Activated CD8-positive, alpha-beta memory T cell treated with anti-CD3 and anti-CD28 coated beads, Interleukin-2, amount 10 ng/mL, durations not matched to agents 7 days and 5 days (primary cell): ENCODE measurements at regions not wholly inside any gene's neighbourhood (a gene's known extent, or its start where the extent isn't known, plus 50 kb on each side); places are given as distances from the start of the nearest gene placed in this dataset.

Experiments
- ATAC-seq: fragments of 150-1000 bp; cut with Tn5 transposase; one replicate; pipeline ENCODE4 v1.10.0; 2021; ENCODE audit warnings: moderate library complexity
- CTCF ChIA-PET: fragments of 350-600 bp; sonication (Branson Sonifier 250); formaldehyde crosslinking; loops from one replicate; lab custom pipeline; 2021; ENCODE audit warnings: antibody characterized with exemption; lab: Charles Lee
- DNase-seq: peaks from one replicate; pipeline ENCODE4 v3.0.0-alpha.2; 2020
- H3K27ac Mint-ChIP-seq: one replicate; pipeline ENCODE4 v1.8.0; 2021; ENCODE audit warnings: mild to moderate bottlenecking, mixed read lengths
- H3K27me3 Mint-ChIP-seq: one replicate; pipeline ENCODE4 v1.8.0; 2021; ENCODE audit warnings: mixed read lengths
- H3K36me3 Mint-ChIP-seq: one replicate; pipeline ENCODE4 v1.8.0; 2021; ENCODE audit warnings: mild to moderate bottlenecking, mixed read lengths
- H3K4me1 Mint-ChIP-seq: one replicate; pipeline ENCODE4 v1.8.0; 2021; ENCODE audit warnings: mixed read lengths
- H3K4me3 Mint-ChIP-seq: one replicate; pipeline ENCODE4 v1.8.0; 2021; ENCODE audit warnings: mild to moderate bottlenecking, moderate library complexity, mixed read lengths
- H3K9me3 Mint-ChIP-seq: one replicate; pipeline ENCODE4 v1.8.0; 2022; ENCODE audit warnings: low read depth, mixed read lengths

DNA sequence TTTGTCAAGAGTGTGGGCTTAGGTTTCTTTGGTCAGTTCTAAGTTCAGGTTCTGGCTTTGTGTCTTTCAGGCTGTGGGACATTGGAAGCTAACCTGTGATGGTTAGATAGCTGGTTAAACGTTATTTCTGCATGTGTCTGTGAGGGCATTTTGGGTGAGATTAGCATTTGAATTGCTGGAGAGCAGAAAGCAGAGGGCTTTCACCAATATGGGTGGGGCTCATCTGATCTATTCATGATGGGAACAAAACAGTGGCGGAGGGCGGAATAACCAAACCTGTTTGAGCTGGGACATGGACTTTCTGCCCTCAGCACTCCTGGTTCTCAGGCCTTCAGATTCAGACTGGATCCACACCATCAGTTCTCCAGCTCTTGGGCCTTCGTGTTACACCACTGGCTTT, 195.4 kb downstream of the KLF13 start:
- Mint-ChIP-seq H3K36me3 (no peaks in the 10 kb centered on the region), H3K9me3 (no peaks in the 10 kb centered on the region), H3K27me3 (no peaks in the 10 kb centered on the region), H3K4me1 (no peaks in the 10 kb centered on the region), H3K4me3 (no peak overlapping the region), H3K27ac (no peak overlapping the region)
- DNase-seq: no peak
- CTCF ChIA-PET: no interaction called here
- ATAC-seq: no peak

DNA sequence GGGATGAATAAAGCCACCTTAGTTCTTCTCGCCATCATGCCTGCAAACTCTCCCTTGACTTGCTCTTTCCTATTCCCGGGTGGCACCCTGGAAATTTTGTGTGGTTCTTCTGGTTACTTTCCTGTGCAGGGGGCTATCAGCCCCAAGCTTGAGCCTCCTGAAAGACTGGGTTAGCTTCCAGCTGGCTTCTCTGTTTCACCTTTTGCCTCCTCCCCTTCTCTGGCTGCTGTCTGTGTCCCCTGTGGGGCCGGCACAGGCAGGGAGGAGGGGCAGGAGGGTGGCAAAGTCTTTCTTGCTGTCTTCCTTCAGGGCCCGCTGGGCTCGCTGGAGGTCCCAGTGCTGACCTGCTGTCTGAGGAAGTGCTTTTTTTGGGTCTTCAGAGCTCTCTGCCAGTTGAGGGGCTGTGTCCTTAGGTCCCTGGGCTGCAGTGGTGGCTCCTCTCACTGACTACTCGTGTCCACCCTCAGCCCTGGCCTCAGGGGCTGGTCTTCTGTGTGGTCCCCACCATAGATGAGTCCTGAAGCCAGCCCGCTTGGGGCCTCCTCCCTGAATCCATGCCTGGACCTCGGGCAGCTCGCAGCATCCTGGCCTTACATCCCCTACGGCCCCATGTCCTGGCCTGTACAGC, 196.5 kb downstream of the KLF13 start:
- CTCF ChIA-PET: no interaction called here
- no peaks in the 10 kb centered on the region for H3K9me3 Mint-ChIP-seq
- ATAC-seq: no peak
- no peaks in the 10 kb centered on the region for H3K36me3 Mint-ChIP-seq
- H3K4me3 Mint-ChIP-seq: no peak overlapping the region
- no peak for DNase-seq
- H3K27me3 Mint-ChIP-seq: no peaks in the 10 kb centered on the region
- H3K4me1 Mint-ChIP-seq: no peaks in the 10 kb centered on the region
- H3K27ac Mint-ChIP-seq: no peak overlapping the region

DNA sequence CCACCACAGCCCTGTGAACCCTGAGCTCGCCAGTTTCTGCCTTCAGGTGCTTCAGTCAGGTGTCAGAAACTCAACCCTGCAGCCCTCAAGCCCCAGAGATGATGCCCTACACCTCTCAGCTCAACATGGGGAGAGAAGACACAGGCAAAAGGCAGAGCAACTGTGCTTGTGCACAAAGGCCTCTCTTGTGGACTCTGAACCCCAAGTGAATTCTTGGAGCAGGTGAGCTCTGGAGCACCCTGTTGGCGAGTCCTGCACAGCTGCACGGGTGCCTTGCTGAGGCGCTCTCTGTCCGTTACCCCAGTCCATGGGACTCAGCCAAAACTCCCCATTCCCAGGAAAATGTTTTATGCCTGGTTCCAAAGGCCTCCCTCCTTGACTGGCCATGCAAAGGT, 197.0 kb downstream of the KLF13 start:
- CTCF ChIA-PET: no interaction called here
- no peak overlapping the region for H3K27ac Mint-ChIP-seq
- no peaks in the 10 kb centered on the region for H3K4me1 Mint-ChIP-seq
- no peaks in the 10 kb centered on the region for H3K27me3 Mint-ChIP-seq
- no peaks in the 10 kb centered on the region for H3K9me3 Mint-ChIP-seq
- no peak for ATAC-seq
- no peak for DNase-seq
- no peaks in the 10 kb centered on the region for H3K36me3 Mint-ChIP-seq
- no peak overlapping the region for H3K4me3 Mint-ChIP-seq

DNA sequence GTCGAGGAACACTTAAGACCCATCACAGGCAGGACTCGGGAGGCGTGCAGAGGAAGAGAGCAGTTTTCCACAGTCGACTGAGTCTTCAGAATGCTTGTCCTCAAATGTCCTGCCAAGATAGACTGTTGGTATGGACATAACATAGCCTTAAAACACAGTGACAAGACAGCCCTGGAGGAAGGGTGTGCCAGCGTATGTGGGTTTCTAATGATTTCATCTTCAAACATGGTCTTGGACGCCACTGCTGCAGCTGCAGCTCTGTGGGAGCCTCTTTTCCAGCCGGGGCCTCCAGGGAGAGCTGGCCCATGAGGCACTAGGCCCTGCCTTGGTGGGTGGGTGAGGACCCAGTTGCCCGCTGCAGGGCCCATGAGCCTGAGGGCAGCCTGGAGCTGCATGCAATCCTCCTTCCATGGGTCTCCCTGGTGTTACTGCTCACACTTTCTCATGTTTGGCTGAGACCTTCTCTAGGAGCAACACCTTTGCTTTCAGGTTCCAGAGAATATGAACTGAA, 198.6 kb downstream of the KLF13 start:
- H3K27me3 Mint-ChIP-seq: peaks cover 5% of the 10 kb centered on the region
- CTCF ChIA-PET: no interaction called here
- no peak for ATAC-seq
- DNase-seq: no peak
- no peaks in the 10 kb centered on the region for H3K4me1 Mint-ChIP-seq
- no peak overlapping the region for H3K27ac Mint-ChIP-seq
- H3K36me3 Mint-ChIP-seq: no peaks in the 10 kb centered on the region
- no peak overlapping the region for H3K4me3 Mint-ChIP-seq
- H3K9me3 Mint-ChIP-seq: no peaks in the 10 kb centered on the region

DNA sequence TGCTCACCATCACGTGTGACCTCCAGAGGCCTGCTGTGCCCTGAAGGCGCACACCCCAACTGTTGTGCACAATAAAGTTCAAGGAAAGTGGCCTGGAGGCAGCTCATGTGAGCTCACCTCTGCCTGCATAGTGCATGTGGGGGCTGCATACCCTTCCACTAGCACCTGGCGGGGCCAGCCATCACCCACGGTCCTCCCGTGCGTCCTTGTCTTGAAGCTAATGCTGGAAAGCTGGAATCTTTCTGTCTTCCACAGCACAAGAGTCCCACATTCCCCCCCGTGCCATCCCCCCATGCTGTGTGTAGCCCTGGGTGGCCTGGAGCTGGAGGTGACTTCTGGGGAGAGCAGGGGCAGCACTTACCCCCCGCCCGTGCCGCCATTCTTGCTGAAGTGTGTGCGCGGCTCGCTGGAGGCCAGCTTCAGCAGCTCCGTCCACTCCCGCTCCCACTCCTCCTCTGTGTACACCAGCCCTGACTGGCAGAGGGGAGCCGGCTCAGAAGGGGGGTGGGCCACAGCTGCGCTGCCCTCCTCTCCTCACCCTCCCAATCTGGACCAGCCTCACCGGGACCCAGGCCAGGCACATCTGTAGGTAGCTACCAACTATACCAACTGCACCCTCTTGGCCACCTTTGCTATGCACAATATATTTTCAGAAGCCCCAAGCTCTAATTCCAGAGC, 199.5 kb downstream of the KLF13 start:
- Mint-ChIP-seq H3K4me1 (no peaks in the 10 kb centered on the region), H3K27me3 (peaks cover 6% of the 10 kb centered on the region), H3K27ac (no peak overlapping the region), H3K9me3 (no peaks in the 10 kb centered on the region), H3K36me3 (no peaks in the 10 kb centered on the region), H3K4me3 (no peak overlapping the region)
- ATAC-seq (no peak), DNase-seq (no peak)
- CTCF ChIA-PET: no interaction called here

DNA sequence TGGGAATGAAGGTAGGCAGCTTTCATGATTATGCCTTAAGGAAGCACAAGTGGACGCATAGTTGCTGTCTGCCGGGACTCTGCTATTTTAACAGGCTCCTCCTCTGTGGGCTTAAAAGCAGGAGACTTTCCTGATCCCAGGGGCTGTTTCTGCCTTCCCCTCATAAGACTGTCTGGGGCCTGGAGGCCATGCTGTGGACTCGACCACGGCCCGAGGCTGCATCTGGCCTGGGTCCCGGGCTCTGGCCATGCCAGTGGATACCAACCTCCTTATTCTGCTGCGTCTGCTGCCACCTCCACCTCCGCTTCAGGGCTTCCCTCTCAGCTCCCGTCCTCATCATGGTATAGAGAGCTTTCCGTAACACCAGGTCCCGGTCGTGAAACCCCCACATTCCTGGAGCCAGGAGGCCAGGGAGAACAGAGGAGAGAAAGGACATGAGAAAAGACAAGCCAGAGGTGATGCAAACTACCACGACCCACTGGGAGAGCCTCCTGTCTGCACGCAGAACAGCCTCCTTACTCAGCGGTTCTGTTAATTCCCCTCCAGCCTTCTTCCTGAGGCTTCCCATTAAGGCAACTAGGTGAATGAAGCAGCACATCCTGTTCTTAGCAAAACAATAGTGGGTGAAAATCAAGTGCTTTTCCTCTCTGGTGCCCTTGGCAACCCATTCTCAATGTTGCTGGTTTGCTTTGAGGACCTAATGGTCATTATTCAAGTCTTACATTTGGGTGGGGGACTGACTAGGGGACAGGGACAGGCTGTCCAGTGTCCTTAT, 200.5 kb downstream of the KLF13 start:
- no peaks in the 10 kb centered on the region for H3K9me3 Mint-ChIP-seq
- DNase-seq (no peak), ATAC-seq (no peak)
- H3K27me3 Mint-ChIP-seq: peaks cover 14% of the 10 kb centered on the region
- no peaks in the 10 kb centered on the region for H3K36me3 Mint-ChIP-seq
- no peak overlapping the region for H3K4me3 Mint-ChIP-seq
- H3K4me1 Mint-ChIP-seq: no peaks in the 10 kb centered on the region
- H3K27ac Mint-ChIP-seq: no peak overlapping the region
- CTCF ChIA-PET: no interaction called here

DNA sequence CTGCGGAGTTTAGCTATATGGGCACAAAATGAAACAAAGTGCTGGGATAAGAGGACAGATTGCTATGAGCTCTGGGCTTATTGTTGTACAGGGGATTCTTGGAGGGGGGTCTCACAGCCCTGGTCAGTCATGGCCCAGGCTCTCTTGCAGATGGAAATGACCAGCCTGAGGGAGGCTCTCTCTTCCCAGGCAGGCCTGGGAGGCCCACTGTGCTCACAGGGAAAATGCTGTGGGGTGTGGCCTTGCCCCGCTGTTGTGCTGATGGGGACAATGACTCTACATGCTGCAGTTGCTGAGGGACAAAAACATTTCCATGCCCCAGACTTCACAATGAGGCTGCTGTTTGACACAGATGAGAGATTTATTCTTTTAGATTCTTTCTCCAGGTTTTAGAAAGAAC, 202.2 kb downstream of the KLF13 start:
- no peak overlapping the region for H3K4me3 Mint-ChIP-seq
- peaks cover 15% of the 10 kb centered on the region for H3K27me3 Mint-ChIP-seq
- H3K36me3 Mint-ChIP-seq: no peaks in the 10 kb centered on the region
- no peak for DNase-seq
- ATAC-seq: no peak
- no peaks in the 10 kb centered on the region for H3K4me1 Mint-ChIP-seq
- no peak overlapping the region for H3K27ac Mint-ChIP-seq
- no peaks in the 10 kb centered on the region for H3K9me3 Mint-ChIP-seq
- CTCF ChIA-PET: no interaction called here

DNA sequence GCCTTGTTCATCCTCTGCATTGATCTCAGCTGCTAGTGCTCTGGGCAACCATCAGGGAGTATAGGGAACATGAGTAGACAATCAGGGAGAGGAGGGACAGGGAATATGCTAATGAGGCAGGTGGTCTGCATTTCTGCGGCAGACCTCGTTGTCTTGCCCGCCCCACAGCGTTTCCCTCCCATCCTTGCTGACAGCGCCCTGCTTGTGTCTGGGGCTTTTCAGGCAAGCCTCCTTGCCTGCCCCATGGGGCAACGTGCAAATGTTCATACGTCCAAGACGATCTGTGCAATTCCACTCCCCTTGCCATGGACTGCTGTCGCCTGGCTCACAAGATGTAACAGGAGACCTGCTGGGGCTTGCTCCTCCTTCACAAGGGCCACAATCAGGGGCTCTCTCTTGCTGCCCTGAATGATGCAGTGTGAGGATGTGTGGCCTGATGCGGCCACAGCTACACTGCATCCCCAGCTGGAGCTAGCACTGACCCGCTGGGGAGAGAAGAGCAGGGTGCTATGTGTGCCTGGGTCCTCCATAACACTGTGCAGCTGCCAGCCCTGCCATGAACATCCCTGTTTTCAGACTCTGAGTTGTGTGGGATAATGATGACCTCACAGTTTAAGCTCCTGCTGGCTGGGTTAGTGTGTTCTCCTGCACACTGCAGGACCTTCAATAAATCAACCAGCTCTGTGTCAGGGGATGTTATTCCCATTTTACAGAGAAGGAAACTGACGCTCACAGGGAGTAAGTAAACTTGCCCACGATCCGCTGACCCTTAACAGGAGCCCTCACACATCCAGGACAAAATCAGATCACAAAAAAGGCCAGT, 211.3 kb downstream of the KLF13 start:
- CTCF ChIA-PET: no interaction called here

DNA sequence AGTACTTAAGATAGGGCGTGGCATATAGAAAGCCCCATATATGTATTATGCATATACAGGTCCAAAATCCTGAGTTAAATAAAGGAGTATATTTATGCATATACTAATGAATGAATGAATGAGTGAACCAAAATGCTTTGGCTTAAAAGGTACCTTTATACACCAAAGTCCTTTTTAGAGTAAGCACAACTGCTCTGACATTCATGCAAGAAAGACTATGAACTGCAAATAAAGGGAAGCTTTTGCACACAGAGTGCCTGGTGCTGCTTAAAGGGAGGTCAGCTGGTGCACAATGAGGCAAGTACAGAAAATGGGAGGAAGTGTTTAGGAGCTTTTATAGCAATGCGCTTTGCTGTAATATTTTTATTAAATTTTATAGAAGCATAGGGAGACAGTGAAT, 214.0 kb downstream of the KLF13 start:
- CTCF ChIA-PET: no interaction called here
- no peaks in the 10 kb centered on the region for H3K36me3 Mint-ChIP-seq
- DNase-seq: no peak
- H3K9me3 Mint-ChIP-seq: no peaks in the 10 kb centered on the region
- H3K27ac Mint-ChIP-seq: no peak overlapping the region
- no peak overlapping the region for H3K4me3 Mint-ChIP-seq
- H3K4me1 Mint-ChIP-seq: no peaks in the 10 kb centered on the region
- ATAC-seq: no peak
- H3K27me3 Mint-ChIP-seq: peaks cover 69% of the 10 kb centered on the region

More for the DNA sequence above, 211.3 kb downstream of the KLF13 start:
- H3K27me3 Mint-ChIP-seq: peaks cover 62% of the 10 kb centered on the region
- H3K4me1 Mint-ChIP-seq: no peaks in the 10 kb centered on the region
- no peak for DNase-seq
- no peak overlapping the region for H3K27ac Mint-ChIP-seq
- H3K4me3 Mint-ChIP-seq: no peak overlapping the region
- no peaks in the 10 kb centered on the region for H3K9me3 Mint-ChIP-seq
- no peaks in the 10 kb centered on the region for H3K36me3 Mint-ChIP-seq
- ATAC-seq: no peak

DNA sequence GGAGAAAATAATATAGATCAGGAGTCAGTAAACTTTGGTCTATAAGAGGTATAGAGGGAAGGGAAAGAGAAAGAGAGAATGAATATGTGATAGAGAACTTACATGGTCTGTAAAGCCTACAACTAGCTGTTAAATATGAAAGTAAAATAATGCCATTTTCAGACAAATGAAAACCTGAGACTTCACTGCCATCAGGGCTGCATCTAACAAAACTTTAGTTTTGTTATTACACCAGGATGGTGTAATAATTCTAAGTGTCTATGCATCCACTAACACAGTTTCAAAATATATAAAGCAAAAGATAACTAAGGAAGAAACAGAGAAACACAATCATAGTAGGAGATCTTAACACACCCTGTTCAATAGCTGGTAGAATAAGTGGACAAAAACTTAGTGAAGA, 217.7 kb downstream of the KLF13 start:
- no peak overlapping the region for H3K27ac Mint-ChIP-seq
- DNase-seq (no peak), ATAC-seq (no peak)
- H3K4me3 Mint-ChIP-seq: no peak overlapping the region
- no peaks in the 10 kb centered on the region for H3K36me3 Mint-ChIP-seq
- CTCF ChIA-PET: no interaction called here
- no peaks in the 10 kb centered on the region for H3K4me1 Mint-ChIP-seq
- H3K27me3 Mint-ChIP-seq: peaks cover 68% of the 10 kb centered on the region
- no peaks in the 10 kb centered on the region for H3K9me3 Mint-ChIP-seq

DNA sequence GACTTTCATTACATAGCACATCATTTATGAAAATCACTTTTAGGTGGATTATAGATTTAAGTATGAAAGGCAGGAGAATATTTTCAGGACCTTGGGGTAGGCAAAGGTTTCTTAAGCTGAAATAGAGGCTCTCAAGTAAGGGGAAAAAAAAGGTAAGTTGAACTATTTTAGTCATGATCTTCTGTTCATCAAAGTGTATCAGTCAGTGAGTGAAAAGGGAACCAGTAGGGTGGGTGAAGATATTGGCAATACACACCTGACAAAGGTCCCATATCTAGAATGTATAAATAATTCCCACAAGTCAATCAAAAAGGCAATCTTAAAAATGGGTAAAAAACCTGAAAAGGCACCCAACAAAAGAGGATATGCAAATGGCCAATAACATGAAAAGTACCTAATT, 218.6 kb downstream of the KLF13 start:
- Mint-ChIP-seq H3K36me3 (no peaks in the 10 kb centered on the region), H3K27me3 (peaks cover 59% of the 10 kb centered on the region), H3K4me1 (no peaks in the 10 kb centered on the region), H3K4me3 (no peak overlapping the region), H3K9me3 (no peaks in the 10 kb centered on the region), H3K27ac (no peak overlapping the region)
- no peak for ATAC-seq
- CTCF ChIA-PET: no interaction called here
- no peak for DNase-seq

DNA sequence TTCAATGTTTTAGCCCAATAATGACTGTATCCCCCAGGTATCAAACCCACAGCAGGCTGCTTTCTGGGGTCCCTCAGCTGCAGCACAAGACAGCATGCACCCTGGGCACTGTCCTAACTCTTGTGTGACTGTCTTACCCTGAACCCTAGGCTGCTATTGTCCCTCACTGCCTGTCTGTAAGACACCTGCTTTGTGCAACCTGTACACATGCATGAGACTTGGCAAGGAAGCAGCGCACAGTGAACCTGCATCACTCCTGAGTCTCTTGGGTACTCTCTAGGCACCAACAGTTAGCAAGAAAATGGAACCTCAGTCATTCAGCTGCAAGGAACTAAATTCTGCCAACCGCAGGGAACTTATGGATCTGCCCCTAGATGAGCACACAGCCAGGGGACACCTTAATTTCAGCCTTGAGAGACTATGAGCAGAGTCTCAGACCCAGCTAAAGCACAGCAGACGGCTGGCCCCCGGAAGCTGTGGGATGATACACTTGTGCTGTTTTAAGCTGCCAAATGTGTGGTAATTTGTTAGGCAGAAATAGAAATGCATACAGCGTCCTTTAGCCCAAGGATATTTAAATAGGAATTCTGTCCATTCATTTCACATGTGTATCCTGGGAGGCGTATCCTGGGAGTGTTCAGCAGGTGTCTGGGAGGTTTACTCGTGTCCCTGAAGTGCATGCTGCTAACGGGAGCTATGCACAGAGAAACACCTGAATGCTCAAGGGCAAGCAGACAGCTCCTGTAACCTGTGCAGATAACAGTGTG, 223.8 kb downstream of the KLF13 start:
- CTCF ChIA-PET: no interaction called here
- no peak overlapping the region for H3K4me3 Mint-ChIP-seq
- no peak overlapping the region for H3K27ac Mint-ChIP-seq
- H3K4me1 Mint-ChIP-seq: no peaks in the 10 kb centered on the region
- no peaks in the 10 kb centered on the region for H3K9me3 Mint-ChIP-seq
- no peak for ATAC-seq
- H3K36me3 Mint-ChIP-seq: no peaks in the 10 kb centered on the region
- peaks cover 18% of the 10 kb centered on the region for H3K27me3 Mint-ChIP-seq
- no peak for DNase-seq

DNA sequence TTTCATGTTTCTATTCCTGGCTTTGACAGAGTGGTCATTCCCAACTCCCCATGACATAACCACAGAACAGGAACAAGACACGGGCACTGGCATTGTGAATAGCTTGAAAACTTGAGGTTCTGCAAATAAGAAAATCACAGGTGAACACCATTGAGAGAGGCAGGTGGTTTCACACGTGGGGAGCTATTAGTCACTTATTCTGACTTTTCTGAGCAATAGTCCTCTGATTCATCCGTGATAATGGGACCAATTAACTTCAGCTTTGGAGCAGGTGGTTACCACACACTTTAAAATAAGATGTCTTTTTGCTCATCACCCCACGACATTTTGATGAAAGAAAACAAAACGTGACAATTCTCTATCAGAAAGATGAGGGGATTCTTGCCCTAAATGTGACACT, 224.7 kb downstream of the KLF13 start:
- DNase-seq (no peak), ATAC-seq (no peak)
- peaks cover 11% of the 10 kb centered on the region for H3K27me3 Mint-ChIP-seq
- H3K4me1 Mint-ChIP-seq: no peaks in the 10 kb centered on the region
- no peak overlapping the region for H3K4me3 Mint-ChIP-seq
- no peaks in the 10 kb centered on the region for H3K9me3 Mint-ChIP-seq
- no peaks in the 10 kb centered on the region for H3K36me3 Mint-ChIP-seq
- CTCF ChIA-PET: no interaction called here
- H3K27ac Mint-ChIP-seq: no peak overlapping the region
